ENCODE measurements at regions not wholly inside any gene's neighbourhood (a gene's known extent, or its start where the extent isn't known, plus 50 kb on each side); places are given as distances from the start of the nearest gene placed in this dataset.

DNA sequence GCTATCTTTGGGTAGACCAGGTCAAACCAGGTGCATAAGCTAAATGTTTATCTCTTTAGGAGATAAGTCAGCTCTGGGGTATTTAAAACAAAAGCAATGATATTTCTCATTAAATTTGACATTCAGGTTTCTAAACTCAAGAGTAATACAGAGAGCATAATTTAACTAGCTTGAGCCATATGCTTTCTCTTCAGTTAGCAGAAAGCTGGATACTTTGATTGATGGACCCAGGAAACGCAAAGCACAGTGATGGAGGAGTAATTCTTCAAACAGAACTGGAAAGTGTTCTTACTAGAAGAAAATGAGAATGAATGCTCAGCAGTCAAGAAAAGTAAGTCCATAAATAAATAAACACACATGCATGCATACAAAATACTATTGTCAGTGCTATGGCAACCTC, 885.7 kb upstream of the RAG2 start (continued):
- no peak for TF ChIP-seq EP300 (IDR thresholded peaks at IDR 0.05; ENCODE audit: borderline replicate concordance in 1 of 2, control insufficient read depth in 1 of 2, low read depth in 2 of 2, low read length in 2 of 2)

DNA sequence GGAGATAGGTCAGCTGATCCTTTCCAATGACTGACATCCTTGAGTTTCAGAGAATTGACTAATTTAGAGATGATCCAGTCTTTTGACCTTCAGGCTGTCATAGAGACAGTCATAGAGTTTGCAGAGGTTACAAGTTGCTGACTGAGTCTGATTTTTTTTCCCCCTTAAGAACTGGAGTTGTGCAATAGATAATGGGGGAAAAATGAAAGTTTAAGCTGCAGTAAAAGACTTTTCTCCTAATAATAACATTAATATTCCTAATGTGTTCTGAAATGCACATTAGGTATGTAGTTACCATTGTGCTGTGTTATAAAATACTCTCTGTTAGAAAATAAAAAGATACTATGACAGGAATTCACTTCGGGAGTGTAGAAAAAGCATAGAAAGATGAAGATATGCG, 876.9 kb upstream of the RAG2 start:
- DNase-seq (ENCODE audit: low read depth, low spot score) (no peak), ATAC-seq (no peak), FAIRE-seq (no peak)
- no peak overlapping the region for H3K27ac ChIP-seq (ENCODE audit: control insufficient read depth, insufficient read depth)
- in situ Hi-C loops (cut with MboI) (no loop called here), intact Hi-C loops (cut with micrococcal nuclease; ENCODE audit: unreplicated experiment) (no loop called here)
- H3K9me3 ChIP-seq (replicated peaks; ENCODE audit: control insufficient read depth, insufficient read depth, low read length): no peaks in the 10 kb centered on the region
- no peak overlapping the region for H3K9ac ChIP-seq (ENCODE audit: control insufficient read depth, insufficient read depth, low read length)
- no peak overlapping the region for H3K4me3 ChIP-seq
- WGBS (ENCODE audit: insufficient coverage, insufficient replicate concordance, low lambda C conversion rate, missing lambda C conversion rate): 0% methylated on average over 2 of the region's 2 CpGs
- H3K4me2 ChIP-seq (ENCODE audit: control insufficient read depth, insufficient read depth): no peak overlapping the region
- no peak overlapping the region for H2AFZ ChIP-seq (ENCODE audit: control insufficient read depth, low read depth, low read length)
- H4K20me1 ChIP-seq (ENCODE audit: control insufficient read depth, insufficient read depth): no peaks in the 10 kb centered on the region
- TF ChIP-seq, protein P1, sequence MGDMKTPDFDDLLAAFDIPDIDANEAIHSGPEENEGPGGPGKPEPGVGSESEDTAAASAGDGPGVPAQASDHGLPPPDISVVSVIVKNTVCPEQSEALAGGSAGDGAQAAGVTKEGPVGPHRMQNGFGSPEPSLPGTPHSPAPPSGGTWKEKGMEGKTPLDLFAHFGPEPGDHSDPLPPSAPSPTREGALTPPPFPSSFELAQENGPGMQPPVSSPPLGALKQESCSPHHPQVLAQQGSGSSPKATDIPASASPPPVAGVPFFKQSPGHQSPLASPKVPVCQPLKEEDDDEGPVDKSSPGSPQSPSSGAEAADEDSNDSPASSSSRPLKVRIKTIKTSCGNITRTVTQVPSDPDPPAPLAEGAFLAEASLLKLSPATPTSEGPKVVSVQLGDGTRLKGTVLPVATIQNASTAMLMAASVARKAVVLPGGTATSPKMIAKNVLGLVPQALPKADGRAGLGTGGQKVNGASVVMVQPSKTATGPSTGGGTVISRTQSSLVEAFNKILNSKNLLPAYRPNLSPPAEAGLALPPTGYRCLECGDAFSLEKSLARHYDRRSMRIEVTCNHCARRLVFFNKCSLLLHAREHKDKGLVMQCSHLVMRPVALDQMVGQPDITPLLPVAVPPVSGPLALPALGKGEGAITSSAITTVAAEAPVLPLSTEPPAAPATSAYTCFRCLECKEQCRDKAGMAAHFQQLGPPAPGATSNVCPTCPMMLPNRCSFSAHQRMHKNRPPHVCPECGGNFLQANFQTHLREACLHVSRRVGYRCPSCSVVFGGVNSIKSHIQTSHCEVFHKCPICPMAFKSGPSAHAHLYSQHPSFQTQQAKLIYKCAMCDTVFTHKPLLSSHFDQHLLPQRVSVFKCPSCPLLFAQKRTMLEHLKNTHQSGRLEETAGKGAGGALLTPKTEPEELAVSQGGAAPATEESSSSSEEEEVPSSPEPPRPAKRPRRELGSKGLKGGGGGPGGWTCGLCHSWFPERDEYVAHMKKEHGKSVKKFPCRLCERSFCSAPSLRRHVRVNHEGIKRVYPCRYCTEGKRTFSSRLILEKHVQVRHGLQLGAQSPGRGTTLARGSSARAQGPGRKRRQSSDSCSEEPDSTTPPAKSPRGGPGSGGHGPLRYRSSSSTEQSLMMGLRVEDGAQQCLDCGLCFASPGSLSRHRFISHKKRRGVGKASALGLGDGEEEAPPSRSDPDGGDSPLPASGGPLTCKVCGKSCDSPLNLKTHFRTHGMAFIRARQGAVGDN (IDR thresholded peaks at IDR 0.05): no peak
- TF ChIP-seq BRCA1 (IDR thresholded peaks at IDR 0.05; ENCODE audit: low read depth, low read length): no peak
- TF ChIP-seq, protein P2, sequence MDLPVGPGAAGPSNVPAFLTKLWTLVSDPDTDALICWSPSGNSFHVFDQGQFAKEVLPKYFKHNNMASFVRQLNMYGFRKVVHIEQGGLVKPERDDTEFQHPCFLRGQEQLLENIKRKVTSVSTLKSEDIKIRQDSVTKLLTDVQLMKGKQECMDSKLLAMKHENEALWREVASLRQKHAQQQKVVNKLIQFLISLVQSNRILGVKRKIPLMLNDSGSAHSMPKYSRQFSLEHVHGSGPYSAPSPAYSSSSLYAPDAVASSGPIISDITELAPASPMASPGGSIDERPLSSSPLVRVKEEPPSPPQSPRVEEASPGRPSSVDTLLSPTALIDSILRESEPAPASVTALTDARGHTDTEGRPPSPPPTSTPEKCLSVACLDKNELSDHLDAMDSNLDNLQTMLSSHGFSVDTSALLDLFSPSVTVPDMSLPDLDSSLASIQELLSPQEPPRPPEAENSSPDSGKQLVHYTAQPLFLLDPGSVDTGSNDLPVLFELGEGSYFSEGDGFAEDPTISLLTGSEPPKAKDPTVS (IDR thresholded peaks at IDR 0.05; ENCODE audit: low read depth, low read length): no peak
- ChIA-PET CTCF (interaction anchor here (0.5 kb wide), 1 partner anchor 110 kb away, joined by 3 read pairs; no protein-coding TSS in a partner anchor), SMC1A (ENCODE audit: uncharacterized antibody, unreplicated experiment) (no interaction called here), POLR2A (no interaction called here), RAD21 (ENCODE audit: unreplicated experiment) (no interaction called here)
- H3K27me3 ChIP-seq (replicated peaks in 1 of 2; ENCODE audit: control insufficient read depth in 2 of 2, insufficient read depth in 2 of 2, low read length in 1 of 2): no peaks in the 10 kb centered on the region; a peak in 1 of 4 replicates
- no peaks in the 10 kb centered on the region for H3K4me1 ChIP-seq (ENCODE audit: control insufficient read depth, insufficient read depth, low read length)
- no TSS peak for BruUV-seq (replicated peaks)
- H3K79me2 ChIP-seq (ENCODE audit: control insufficient read depth, insufficient read depth, low read length): no peaks in the 10 kb centered on the region
- no peaks in the 10 kb centered on the region for H3K36me3 ChIP-seq (ENCODE audit: control insufficient read depth in 2 of 2, insufficient read depth in 2 of 2, low read length in 1 of 2)

Data from GM12878 (cell line).